ENCODE measurements at regions not wholly inside any gene's neighbourhood (a gene's known extent, or its start where the extent isn't known, plus 50 kb on each side); places are given as distances from the start of the nearest gene placed in this dataset.

GRCh38 chr14:36394593-36394992, 74.2 kb upstream of the MBIP start:
- no peaks in the 10 kb centered on the region for H3K27me3 ChIP-seq
- no peaks in the 10 kb centered on the region for H3K36me3 ChIP-seq
- DNase-seq (no peak), ATAC-seq (peak in 3 of 8 donors; percentile 24 to 73 (median 62))
- no peak overlapping the region for H3K27ac ChIP-seq
- peaks cover 0 to 6% (median 0%) of the 10 kb centered on the region in 9 donors for H3K4me1 ChIP-seq
- WGBS, 2 donors: 6 to 10% methylated on average over 1 of the region's 1 CpG
- intact Hi-C loops (cut with DNase I): no loop called here
- TF ChIP-seq, protein P1, sequence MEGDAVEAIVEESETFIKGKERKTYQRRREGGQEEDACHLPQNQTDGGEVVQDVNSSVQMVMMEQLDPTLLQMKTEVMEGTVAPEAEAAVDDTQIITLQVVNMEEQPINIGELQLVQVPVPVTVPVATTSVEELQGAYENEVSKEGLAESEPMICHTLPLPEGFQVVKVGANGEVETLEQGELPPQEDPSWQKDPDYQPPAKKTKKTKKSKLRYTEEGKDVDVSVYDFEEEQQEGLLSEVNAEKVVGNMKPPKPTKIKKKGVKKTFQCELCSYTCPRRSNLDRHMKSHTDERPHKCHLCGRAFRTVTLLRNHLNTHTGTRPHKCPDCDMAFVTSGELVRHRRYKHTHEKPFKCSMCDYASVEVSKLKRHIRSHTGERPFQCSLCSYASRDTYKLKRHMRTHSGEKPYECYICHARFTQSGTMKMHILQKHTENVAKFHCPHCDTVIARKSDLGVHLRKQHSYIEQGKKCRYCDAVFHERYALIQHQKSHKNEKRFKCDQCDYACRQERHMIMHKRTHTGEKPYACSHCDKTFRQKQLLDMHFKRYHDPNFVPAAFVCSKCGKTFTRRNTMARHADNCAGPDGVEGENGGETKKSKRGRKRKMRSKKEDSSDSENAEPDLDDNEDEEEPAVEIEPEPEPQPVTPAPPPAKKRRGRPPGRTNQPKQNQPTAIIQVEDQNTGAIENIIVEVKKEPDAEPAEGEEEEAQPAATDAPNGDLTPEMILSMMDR (IDR thresholded peaks at IDR 0.05): no peak
- no peak overlapping the region for H3K4me3 ChIP-seq
- H3K9me3 ChIP-seq: peaks cover 0 to 13% (median 0%) of the 10 kb centered on the region in 11 donors

DNA sequence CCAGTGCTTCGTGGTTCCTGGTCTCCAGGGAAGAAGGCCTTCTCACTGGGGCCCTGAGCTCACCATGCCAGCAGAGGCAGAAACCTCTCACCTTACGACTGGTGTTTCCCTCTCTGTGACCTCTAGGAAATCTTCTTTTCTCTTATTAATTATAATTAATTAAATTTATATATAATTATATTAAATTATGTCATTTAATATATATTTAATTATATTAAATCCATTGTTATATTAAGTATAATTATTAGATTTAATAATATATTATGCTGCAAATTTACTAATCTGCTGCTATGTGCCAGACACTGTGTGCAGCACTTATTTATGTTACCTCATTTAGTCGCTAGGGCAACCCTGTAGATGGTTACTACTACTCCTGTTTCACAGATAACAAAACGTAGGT, 70.3 kb upstream of the MBIP start:
- intact Hi-C loops (cut with DNase I): no loop called here
- 60% methylated on average over 4 of the region's 4 CpGs for WGBS, 2 donors

GRCh38 chr14:36383767-36384431, 63.5 kb upstream of the MBIP start:
- DNase-seq (peak; percentile 58 to 71), ATAC-seq (peak; percentile 93 to 100 (median 99))
- Histone ChIP-seq H3K27me3 (no peaks in the 10 kb centered on the region), H3K9me3 (no peaks in the 10 kb centered on the region), H3K4me1 (peaks cover 0 to 11% (median 0%) of the 10 kb centered on the region in 9 donors), H3K27ac (peak overlapping the region in 7 of 10 donors; percentile 43 to 78 (median 61)), H3K4me3 (no peak overlapping the region), H3K36me3 (no peaks in the 10 kb centered on the region)
- TF ChIP-seq, protein P1 (IDR thresholded peaks at IDR 0.05): no peak
- WGBS, 2 donors: 86 to 87% methylated on average over 7 of the region's 7 CpGs
- intact Hi-C loops (cut with DNase I): no loop called here

More for the DNA sequence above, 70.3 kb upstream of the MBIP start:
- Histone ChIP-seq H3K36me3 (no peaks in the 10 kb centered on the region), H3K4me1 (peaks cover 0 to 6% (median 0%) of the 10 kb centered on the region in 9 donors), H3K4me3 (no peak overlapping the region), H3K9me3 (no peaks in the 10 kb centered on the region), H3K27ac (no peak overlapping the region), H3K27me3 (no peaks in the 10 kb centered on the region)
- TF ChIP-seq, protein P1 (IDR thresholded peaks at IDR 0.05): no peak
- no peak for DNase-seq
- no peak for ATAC-seq

DNA sequence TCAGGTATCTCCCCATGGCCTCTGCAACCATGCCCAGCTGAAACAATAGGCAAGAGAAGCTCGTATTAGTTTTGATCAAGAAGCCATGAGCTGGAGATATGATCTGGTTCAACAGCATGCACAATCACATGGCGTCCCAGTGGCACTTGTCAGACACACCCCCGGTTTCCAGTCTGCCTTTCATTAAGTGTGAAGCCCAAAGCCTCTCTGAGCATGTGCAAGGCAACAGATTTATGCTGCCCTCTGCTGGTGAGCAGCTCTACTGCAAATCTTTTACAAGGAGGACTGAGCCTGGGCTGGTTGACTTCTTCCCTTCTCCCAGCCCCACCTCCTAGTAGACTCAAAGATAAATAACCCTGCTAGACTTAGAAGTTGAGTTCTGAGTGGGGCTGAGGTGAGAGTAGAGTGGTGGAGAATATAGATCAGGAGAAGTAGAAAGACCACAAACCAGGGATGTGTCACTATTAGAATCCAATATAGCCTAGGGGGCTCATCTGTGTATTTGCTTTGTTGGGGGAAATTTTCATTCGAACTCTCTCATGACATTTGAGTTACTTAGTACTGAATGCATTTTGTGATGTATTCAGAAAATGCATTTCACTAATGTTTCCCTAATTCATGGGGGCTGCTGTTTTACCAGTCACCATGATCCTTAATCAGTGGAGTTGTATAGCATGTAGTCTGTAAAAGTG, 53.7 kb upstream of the MBIP start:
- intact Hi-C loops (cut with DNase I): loop anchor here in 5 of 10 donors (5.0 to 10.0 kb wide), 6 partner anchors 149 to 499 kb away; no protein-coding TSS in a partner anchor
- no peak overlapping the region for H3K4me3 ChIP-seq
- H3K9me3 ChIP-seq: no peaks in the 10 kb centered on the region
- peaks cover 0 to 7% (median 0%) of the 10 kb centered on the region in 7 donors for H3K27me3 ChIP-seq
- WGBS, 2 donors: 25 to 26% methylated on average over 4 of the region's 4 CpGs
- no peaks in the 10 kb centered on the region for H3K4me1 ChIP-seq
- H3K27ac ChIP-seq: no peak overlapping the region
- peak in 6 of 8 donors; percentile 55 to 81 (median 61) for ATAC-seq
- TF ChIP-seq, protein P1 (IDR thresholded peaks at IDR 0.05): peak; percentile 40 to 85 (median 73)
- H3K36me3 ChIP-seq: no peaks in the 10 kb centered on the region
- DNase-seq: peak; percentile 18 to 58
